Gastroesophageal sphincter (tissue), 3 donors: ENCODE measurements at regions not wholly inside any gene's neighbourhood (a gene's known extent, or its start where the extent isn't known, plus 50 kb on each side); places are given as distances from the start of the nearest gene placed in this dataset.

ENCODE experiments used
- EP300 ChIP-seq: sonication (generic); formaldehyde crosslinking; IDR thresholded peaks from one replicate; pipeline ENCODE4 v1.6.1; 2017; ENCODE audit warnings: antibody characterized with exemption, mild to moderate bottlenecking
- POLR2A ChIP-seq, 2 donors: fragments of 450-650 bp; IDR thresholded peaks; one replicate each; pipeline ENCODE4 v1.6.1; 2017; ENCODE audit warnings: antibody characterized with exemption in 2 of 2, mild to moderate bottlenecking in 2 of 2, moderate library complexity in 1 of 2
- POLR2AphosphoS5 ChIP-seq: sonication (generic); formaldehyde crosslinking; IDR thresholded peaks from one replicate; pipeline ENCODE4 v1.6.1; 2017; ENCODE audit warnings: antibody characterized with exemption
- TF ChIP-seq, protein P1 (sequence below), 4 experiments: fragments of 200-600 bp in 2 of 4; fragments of 450-650 bp in 2 of 4; sonication (generic) in 1 of 4; IDR thresholded peaks; one replicate each; pipeline ENCODE4 v1.5.1; 2017 to 2019; ENCODE audit warnings: antibody characterized with exemption in 4 of 4, mild to moderate bottlenecking in 2 of 4, moderate library complexity in 2 of 4

DNA sequence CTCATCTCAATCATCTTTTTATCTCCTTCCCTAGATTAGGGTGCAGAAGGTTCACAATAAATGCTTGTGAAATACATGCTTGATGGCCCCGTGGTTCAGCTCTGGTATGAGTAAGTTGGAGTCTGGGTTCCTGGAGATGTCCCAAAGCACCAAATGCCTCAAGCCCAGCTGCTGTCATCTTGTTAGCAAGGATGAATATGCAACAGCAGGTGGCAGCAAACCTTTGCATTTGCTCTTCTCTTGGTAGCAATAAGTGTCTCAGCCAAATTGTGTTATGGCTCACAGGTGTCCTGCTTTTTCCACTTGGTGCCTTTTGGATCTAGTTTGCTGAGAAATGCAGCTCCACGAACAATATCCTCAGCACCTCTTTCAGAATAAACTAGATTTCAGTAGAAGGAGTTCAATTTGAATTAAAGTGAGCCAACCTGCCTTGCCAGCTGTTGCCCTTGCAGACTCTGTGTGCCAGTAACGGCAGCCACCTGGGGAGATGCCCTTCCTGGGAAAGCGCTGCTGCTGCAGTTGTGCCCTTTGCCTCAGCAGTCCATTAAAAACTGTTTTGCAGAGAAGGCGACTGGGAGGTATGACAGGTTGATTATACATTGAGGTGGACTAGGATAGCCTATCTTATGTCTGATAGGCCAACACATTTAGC lies 417.3 kb downstream of the SNAPC1 start:
- TF ChIP-seq POLR2A (IDR thresholded peaks at IDR 0.05) (no peak), POLR2AphosphoS5 (no peak), EP300 (no peak)
- TF ChIP-seq, protein P1, sequence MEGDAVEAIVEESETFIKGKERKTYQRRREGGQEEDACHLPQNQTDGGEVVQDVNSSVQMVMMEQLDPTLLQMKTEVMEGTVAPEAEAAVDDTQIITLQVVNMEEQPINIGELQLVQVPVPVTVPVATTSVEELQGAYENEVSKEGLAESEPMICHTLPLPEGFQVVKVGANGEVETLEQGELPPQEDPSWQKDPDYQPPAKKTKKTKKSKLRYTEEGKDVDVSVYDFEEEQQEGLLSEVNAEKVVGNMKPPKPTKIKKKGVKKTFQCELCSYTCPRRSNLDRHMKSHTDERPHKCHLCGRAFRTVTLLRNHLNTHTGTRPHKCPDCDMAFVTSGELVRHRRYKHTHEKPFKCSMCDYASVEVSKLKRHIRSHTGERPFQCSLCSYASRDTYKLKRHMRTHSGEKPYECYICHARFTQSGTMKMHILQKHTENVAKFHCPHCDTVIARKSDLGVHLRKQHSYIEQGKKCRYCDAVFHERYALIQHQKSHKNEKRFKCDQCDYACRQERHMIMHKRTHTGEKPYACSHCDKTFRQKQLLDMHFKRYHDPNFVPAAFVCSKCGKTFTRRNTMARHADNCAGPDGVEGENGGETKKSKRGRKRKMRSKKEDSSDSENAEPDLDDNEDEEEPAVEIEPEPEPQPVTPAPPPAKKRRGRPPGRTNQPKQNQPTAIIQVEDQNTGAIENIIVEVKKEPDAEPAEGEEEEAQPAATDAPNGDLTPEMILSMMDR (IDR thresholded peaks at IDR 0.05): peak; percentile 9 to 63 (median 42)
